GM19467 (cell line): ENCODE measurements at regions not wholly inside any gene's neighbourhood (a gene's known extent, or its start where the extent isn't known, plus 50 kb on each side); places are given as distances from the start of the nearest gene placed in this dataset.

ENCODE experiments used
- ATAC-seq: cut with Tn5 transposase; IDR thresholded peaks from one replicate; pipeline ENCODE4 v1.9.1; 2021; ENCODE audit warnings: mild to moderate bottlenecking, moderate library complexity; ENCODE audit not compliant: unreplicated experiment

GRCh38 chr3:107992976-107993684, 97.7 kb downstream of the CD47 start:
- ATAC-seq: no peak

GRCh38 chr3:107990926-107991325, 99.9 kb downstream of the CD47 start:
- no peak for ATAC-seq

GRCh38 chr3:107990433-107990832, 100.4 kb downstream of the CD47 start:
- ATAC-seq: no peak

- ATAC-seq: no peak
Observed at GRCh38 chr3:107989661-107990060, 101.2 kb downstream of the CD47 start.

GRCh38 chr3:107988460-107989175, 102.2 kb downstream of the CD47 start:
- no peak for ATAC-seq

GRCh38 chr3:107987036-107987939, 103.5 kb downstream of the CD47 start:
- ATAC-seq: no peak

GRCh38 chr3:107986505-107986904, 104.3 kb downstream of the CD47 start:
- no peak for ATAC-seq

- ATAC-seq: peak; percentile 99
Observed at GRCh38 chr3:107985496-107985895, 105.3 kb downstream of the CD47 start.

- ATAC-seq: no peak
Observed at GRCh38 chr3:107983247-107983646, 107.6 kb downstream of the CD47 start.

- ATAC-seq: no peak
Observed at GRCh38 chr3:107982165-107982564, 108.7 kb downstream of the CD47 start.

GRCh38 chr3:107981471-107982111, 109.2 kb downstream of the CD47 start:
- no peak for ATAC-seq

GRCh38 chr3:107979538-107979937, 111.3 kb downstream of the CD47 start:
- no peak for ATAC-seq

GRCh38 chr3:107978131-107979055, 112.4 kb downstream of the CD47 start:
- ATAC-seq: no peak

- ATAC-seq: no peak
Observed at GRCh38 chr3:107977221-107978130, 113.4 kb downstream of the CD47 start.

GRCh38 chr3:107976202-107976800, 114.5 kb downstream of the CD47 start:
- no peak for ATAC-seq

- no peak for ATAC-seq
Observed at GRCh38 chr3:107975529-107976201, 115.2 kb downstream of the CD47 start.

- ATAC-seq: no peak
Observed at GRCh38 chr3:107973961-107974360, 116.9 kb downstream of the CD47 start.

GRCh38 chr3:107973152-107973551, 117.7 kb downstream of the CD47 start:
- no peak for ATAC-seq
